ENCODE measurements at regions not wholly inside any gene's neighbourhood (a gene's known extent, or its start where the extent isn't known, plus 50 kb on each side); places are given as distances from the start of the nearest gene placed in this dataset.

DNA sequence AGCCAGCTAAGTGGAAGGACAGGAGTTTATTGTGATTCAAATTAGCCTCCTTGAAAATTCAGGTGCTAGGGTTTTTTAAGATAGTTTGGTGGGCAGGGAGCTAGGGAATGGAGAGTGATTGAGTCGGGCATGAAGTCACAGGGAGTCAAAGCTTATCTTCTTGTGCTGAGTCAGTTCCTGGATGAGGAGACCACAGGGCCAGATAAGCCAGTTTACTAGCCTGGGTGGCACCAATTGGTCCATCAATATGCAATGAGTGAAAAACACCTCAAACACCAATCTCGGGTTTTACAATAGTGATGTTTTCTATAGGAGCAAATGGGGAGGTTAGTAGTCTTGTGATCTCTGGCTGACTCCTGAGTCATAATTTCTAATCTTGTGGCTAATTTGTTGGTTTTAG lies 165.1 kb downstream of the ABCC12 start:
- TF ChIP-seq, protein P1, sequence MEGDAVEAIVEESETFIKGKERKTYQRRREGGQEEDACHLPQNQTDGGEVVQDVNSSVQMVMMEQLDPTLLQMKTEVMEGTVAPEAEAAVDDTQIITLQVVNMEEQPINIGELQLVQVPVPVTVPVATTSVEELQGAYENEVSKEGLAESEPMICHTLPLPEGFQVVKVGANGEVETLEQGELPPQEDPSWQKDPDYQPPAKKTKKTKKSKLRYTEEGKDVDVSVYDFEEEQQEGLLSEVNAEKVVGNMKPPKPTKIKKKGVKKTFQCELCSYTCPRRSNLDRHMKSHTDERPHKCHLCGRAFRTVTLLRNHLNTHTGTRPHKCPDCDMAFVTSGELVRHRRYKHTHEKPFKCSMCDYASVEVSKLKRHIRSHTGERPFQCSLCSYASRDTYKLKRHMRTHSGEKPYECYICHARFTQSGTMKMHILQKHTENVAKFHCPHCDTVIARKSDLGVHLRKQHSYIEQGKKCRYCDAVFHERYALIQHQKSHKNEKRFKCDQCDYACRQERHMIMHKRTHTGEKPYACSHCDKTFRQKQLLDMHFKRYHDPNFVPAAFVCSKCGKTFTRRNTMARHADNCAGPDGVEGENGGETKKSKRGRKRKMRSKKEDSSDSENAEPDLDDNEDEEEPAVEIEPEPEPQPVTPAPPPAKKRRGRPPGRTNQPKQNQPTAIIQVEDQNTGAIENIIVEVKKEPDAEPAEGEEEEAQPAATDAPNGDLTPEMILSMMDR (IDR thresholded peaks at IDR 0.05), result no peak
- TF ChIP-seq POLR2AphosphoS5 (IDR thresholded peaks at IDR 0.05) (no peak), POLR2A (IDR thresholded peaks at IDR 0.05; ENCODE audit: low read depth) (no peak)

All from esophagus muscularis mucosa (tissue), 3 donors.